Mesenchymal stem cell (in vitro differentiated cells and primary cell): ENCODE measurements at regions not wholly inside any gene's neighbourhood (a gene's known extent, or its start where the extent isn't known, plus 50 kb on each side); places are given as distances from the start of the nearest gene placed in this dataset.

Experiments used
- DNase-seq: peaks from one replicate; pipeline ENCODE4 v3.0.0-alpha.2; 2013
- H2AFZ ChIP-seq: one replicate; pipeline ENCODE4 v1.6.1; 2013; ENCODE audit warnings: low read depth, mild to moderate bottlenecking, control low read depth, inconsistent platforms, low read length, moderate library complexity
- H2AK5ac ChIP-seq: 2 replicates; pipeline ENCODE4 v1.6.1; 2013; ENCODE audit warnings: low read length, moderate library complexity, mild to moderate bottlenecking, inconsistent platforms; ENCODE audit not compliant: severe bottlenecking
- H2BK120ac ChIP-seq: one replicate; pipeline ENCODE4 v1.6.1; 2013; ENCODE audit warnings: low read depth, mild to moderate bottlenecking, inconsistent platforms, low read length, moderate library complexity
- H2BK12ac ChIP-seq, 2 experiments: one replicate each; pipeline ENCODE4 v1.6.1; 2013; ENCODE audit warnings: inconsistent platforms in 2 of 2, low read length in 2 of 2, mild to moderate bottlenecking in 2 of 2, moderate library complexity in 2 of 2, control low read depth in 1 of 2
- H2BK15ac ChIP-seq: one replicate; pipeline ENCODE4 v1.6.1; 2013; ENCODE audit warnings: mild to moderate bottlenecking, low read depth, inconsistent platforms; ENCODE audit not compliant: poor library complexity, severe bottlenecking
- H2BK5ac ChIP-seq: 2 replicates; pipeline ENCODE4 v1.6.1; 2013; ENCODE audit warnings: low read depth, mild to moderate bottlenecking, low read length, control low read depth, inconsistent platforms; ENCODE audit not compliant: poor library complexity, severe bottlenecking
- H3K14ac ChIP-seq, 2 experiments: one replicate each; pipeline ENCODE4 v1.6.1; 2013; ENCODE audit warnings: inconsistent platforms in 2 of 2, low read length in 2 of 2, control low read depth in 1 of 2, mild to moderate bottlenecking in 1 of 2, moderate library complexity in 1 of 2
- H3K18ac ChIP-seq, 2 experiments: one replicate each; pipeline ENCODE4 v1.6.1; 2013; ENCODE audit warnings: inconsistent platforms in 2 of 2, low read length in 2 of 2, control low read depth in 1 of 2, low read depth in 1 of 2, mild to moderate bottlenecking in 1 of 2
- H3K23ac ChIP-seq, 2 experiments: one replicate each; pipeline ENCODE4 v1.6.1; 2013; ENCODE audit warnings: inconsistent platforms in 2 of 2, low read length in 2 of 2, mild to moderate bottlenecking in 2 of 2, moderate library complexity in 2 of 2, control low read depth in 1 of 2
- H3K27ac ChIP-seq: 2 replicates; pipeline ENCODE4 v1.5.1; 2013; ENCODE audit warnings: mild to moderate bottlenecking, moderate library complexity, low read length, control low read depth, inconsistent platforms; ENCODE audit not compliant: poor library complexity, severe bottlenecking
- H3K27me3 ChIP-seq, 2 experiments: 2 replicates each; pipeline versions ENCODE4 v1.6.1 to v1.7.0; 2013; ENCODE audit warnings: low read length in 2 of 2, mild to moderate bottlenecking in 2 of 2, moderate library complexity in 2 of 2, control low read depth in 1 of 2, inconsistent platforms in 1 of 2; ENCODE audit not compliant: control insufficient read depth in 1 of 2, insufficient read depth in 1 of 2
- H3K36me3 ChIP-seq, 2 experiments: 2 replicates each; pipeline versions ENCODE4 v1.6.1 to v1.7.0; 2013; ENCODE audit warnings: low read length in 2 of 2, control low read depth in 1 of 2, inconsistent platforms in 1 of 2, low read depth in 1 of 2, mild to moderate bottlenecking in 1 of 2; ENCODE audit not compliant: insufficient read depth in 2 of 2, control insufficient read depth in 1 of 2
- H3K4ac ChIP-seq, 2 experiments: one replicate each; pipeline ENCODE4 v1.6.1; 2013; ENCODE audit warnings: inconsistent platforms in 2 of 2, low read length in 2 of 2, mild to moderate bottlenecking in 2 of 2, moderate library complexity in 2 of 2, control low read depth in 1 of 2, low read depth in 1 of 2
- H3K4me1 ChIP-seq: 2 replicates; pipeline ENCODE4 v1.6.1; 2013; ENCODE audit warnings: low read depth, low read length, control low read depth; ENCODE audit not compliant: control insufficient read depth, insufficient read depth
- H3K4me2 ChIP-seq: 2 replicates; pipeline ENCODE4 v1.6.1; 2013; ENCODE audit warnings: low read length, mild to moderate bottlenecking, inconsistent platforms; ENCODE audit not compliant: poor library complexity, severe bottlenecking
- H3K4me3 ChIP-seq, 2 experiments: 2 replicates each; pipeline versions ENCODE4 v1.5.1 to v1.7.0; 2013; ENCODE audit warnings: low read length in 2 of 2, mild to moderate bottlenecking in 2 of 2, control low read depth in 1 of 2, low read depth in 1 of 2; ENCODE audit not compliant: insufficient read depth in 1 of 2
- H3K79me1 ChIP-seq: replicated peaks from 2 replicates; pipeline ENCODE4 v1.6.1; 2013; ENCODE audit warnings: mild to moderate bottlenecking, control low read depth, low read length, inconsistent platforms; ENCODE audit not compliant: poor library complexity, severe bottlenecking
- H3K9ac ChIP-seq: 2 replicates; pipeline ENCODE4 v1.7.0; 2013; ENCODE audit warnings: mild to moderate bottlenecking, low read length, moderate library complexity
- H3K9me3 ChIP-seq: 2 replicates; pipeline ENCODE4 v1.7.0; 2013; ENCODE audit warnings: mild to moderate bottlenecking, low read length; ENCODE audit not compliant: control insufficient read depth
- H4K8ac ChIP-seq: one replicate; pipeline ENCODE4 v1.6.1; 2013; ENCODE audit warnings: inconsistent platforms, mild to moderate bottlenecking, low read length, moderate library complexity
- H4K91ac ChIP-seq: one replicate; pipeline ENCODE4 v1.6.1; 2013; ENCODE audit warnings: mild to moderate bottlenecking, low read length, inconsistent platforms
- WGBS: methylation state at CpG from one replicate; pipeline ENCODE4 v1.1.7; 2013; ENCODE audit warnings: mixed read lengths; 5-methylcytosine and 5-hydroxymethylcytosine counted together

- Histone ChIP-seq H2AK5ac (no peak overlapping the region), H3K4me2 (no peak overlapping the region), H3K4me3 (no peak overlapping the region), H2BK5ac (no peak overlapping the region), H3K4me1 (peaks cover 4% of the 10 kb centered on the region), H3K27me3 (no peaks in the 10 kb centered on the region), H3K9ac (no peak overlapping the region), H2AFZ (no peak overlapping the region), H2BK120ac (no peak overlapping the region), H3K36me3 (no peaks in the 10 kb centered on the region), H4K91ac (no peak overlapping the region), H3K18ac (no peak overlapping the region), H2BK15ac (no peak overlapping the region), H3K4ac (no peak overlapping the region), H4K8ac (no peak overlapping the region), H3K23ac (no peak overlapping the region), H3K14ac (no peak overlapping the region), H3K79me1 (no peaks in the 10 kb centered on the region), H2BK12ac (no peak overlapping the region), H3K9me3 (no peaks in the 10 kb centered on the region), H3K27ac (no peak overlapping the region)
- WGBS, result 75% methylated on average over 2 of the region's 3 CpGs
- no peak for DNase-seq
Observed at GRCh38 chr5:98637557-98637956, 135.9 kb upstream of the RGMB start.

GRCh38 chr5:98638111-98638510, 135.4 kb upstream of the RGMB start:
- no peak overlapping the region for H2BK120ac ChIP-seq
- H3K27me3 ChIP-seq, result no peaks in the 10 kb centered on the region
- H2AK5ac ChIP-seq, result no peak overlapping the region
- H3K4me1 ChIP-seq, result peaks cover 4% of the 10 kb centered on the region
- H3K27ac ChIP-seq, result peak overlapping the region; percentile 40
- H2BK12ac ChIP-seq, result no peak overlapping the region
- H3K4me2 ChIP-seq, result no peak overlapping the region
- no peaks in the 10 kb centered on the region for H3K9me3 ChIP-seq
- no peaks in the 10 kb centered on the region for H3K36me3 ChIP-seq
- no peak overlapping the region for H3K4me3 ChIP-seq
- no peak overlapping the region for H3K4ac ChIP-seq
- H3K9ac ChIP-seq, result peak overlapping the region; percentile 9
- no peak overlapping the region for H3K18ac ChIP-seq
- no peak overlapping the region for H3K23ac ChIP-seq
- H4K8ac ChIP-seq, result no peak overlapping the region
- no peak overlapping the region for H3K14ac ChIP-seq
- H2AFZ ChIP-seq, result no peak overlapping the region
- DNase-seq, result no peak
- H3K79me1 ChIP-seq, result no peaks in the 10 kb centered on the region
- no peak overlapping the region for H4K91ac ChIP-seq
- 73% methylated on average over 1 of the region's 2 CpGs for WGBS
- H2BK15ac ChIP-seq, result no peak overlapping the region
- no peak overlapping the region for H2BK5ac ChIP-seq

DNA sequence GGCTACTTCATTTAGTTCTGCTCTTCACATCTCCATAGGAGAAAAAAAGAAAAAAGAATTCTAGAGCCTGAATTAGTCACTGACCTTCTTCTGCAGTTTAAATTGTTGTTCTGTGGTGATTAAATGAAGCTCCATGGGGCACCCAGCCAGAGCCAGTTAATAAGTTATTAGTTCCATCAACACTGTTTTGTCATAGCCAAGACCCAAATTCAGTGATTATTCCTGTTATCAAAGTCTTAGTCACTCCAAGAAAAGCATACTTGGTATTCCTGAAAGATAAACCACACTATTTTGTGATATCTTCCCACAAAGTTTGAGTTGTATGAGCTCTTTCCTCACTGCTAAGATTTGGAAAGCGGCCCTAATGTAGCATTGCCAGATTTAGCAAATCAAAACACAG, 134.8 kb upstream of the RGMB start:
- no peak overlapping the region for H3K4me3 ChIP-seq
- H3K36me3 ChIP-seq, result no peaks in the 10 kb centered on the region
- no peaks in the 10 kb centered on the region for H3K9me3 ChIP-seq
- H2BK15ac ChIP-seq, result no peak overlapping the region
- no peak overlapping the region for H4K91ac ChIP-seq
- DNase-seq, result peak; percentile 38
- no peak overlapping the region for H3K4ac ChIP-seq
- no peak overlapping the region for H2AFZ ChIP-seq
- H3K27ac ChIP-seq, result peak overlapping the region; percentile 53
- WGBS, result no CpG with 5 or more reads among the region's 1 CpG
- H2AK5ac ChIP-seq, result no peak overlapping the region
- no peaks in the 10 kb centered on the region for H3K27me3 ChIP-seq
- no peaks in the 10 kb centered on the region for H3K79me1 ChIP-seq
- H3K4me1 ChIP-seq, result peaks cover 4% of the 10 kb centered on the region
- H3K9ac ChIP-seq, result no peak overlapping the region
- no peak overlapping the region for H2BK120ac ChIP-seq
- no peak overlapping the region for H4K8ac ChIP-seq
- H3K14ac ChIP-seq, result no peak overlapping the region
- no peak overlapping the region for H2BK12ac ChIP-seq
- H3K18ac ChIP-seq, result no peak overlapping the region
- no peak overlapping the region for H3K4me2 ChIP-seq
- no peak overlapping the region for H3K23ac ChIP-seq
- no peak overlapping the region for H2BK5ac ChIP-seq

DNA sequence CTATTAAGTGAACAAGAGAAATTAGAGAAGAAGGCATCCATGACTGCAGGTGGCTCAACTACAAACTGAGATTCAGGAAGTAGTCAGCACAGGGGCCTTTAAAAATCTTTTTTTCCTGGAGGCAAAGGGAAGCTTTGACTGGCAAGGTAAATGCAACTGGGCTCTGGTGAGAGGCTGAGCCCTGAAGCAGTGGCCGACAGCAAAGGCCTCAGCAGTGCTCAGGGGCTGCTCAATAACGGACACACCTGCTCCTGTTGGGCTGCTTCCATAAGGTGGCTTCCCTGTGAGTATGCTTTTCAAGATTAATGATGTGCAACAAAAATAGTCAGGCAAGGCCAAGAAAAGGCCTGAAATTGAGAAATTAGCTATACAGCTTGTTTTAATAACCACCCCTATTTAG, 134.2 kb upstream of the RGMB start:
- Histone ChIP-seq H2BK120ac (no peak overlapping the region), H3K79me1 (no peaks in the 10 kb centered on the region), H3K27me3 (no peaks in the 10 kb centered on the region), H4K91ac (no peak overlapping the region), H2BK12ac (no peak overlapping the region), H3K4me1 (peaks cover 4% of the 10 kb centered on the region), H2BK5ac (no peak overlapping the region), H2BK15ac (no peak overlapping the region), H3K18ac (no peak overlapping the region), H3K9me3 (no peaks in the 10 kb centered on the region), H2AK5ac (no peak overlapping the region), H3K9ac (no peak overlapping the region), H3K23ac (no peak overlapping the region), H4K8ac (no peak overlapping the region), H3K4ac (no peak overlapping the region), H3K4me3 (no peak overlapping the region), H3K4me2 (no peak overlapping the region), H3K36me3 (no peaks in the 10 kb centered on the region), H3K27ac (peak overlapping the region; percentile 66), H2AFZ (no peak overlapping the region), H3K14ac (no peak overlapping the region)
- 88% methylated on average over 2 of the region's 2 CpGs for WGBS
- DNase-seq, result no peak
